H9 (cell line): ENCODE measurements at regions not wholly inside any gene's neighbourhood (a gene's known extent, or its start where the extent isn't known, plus 50 kb on each side); places are given as distances from the start of the nearest gene placed in this dataset.

Source experiments
- DNase-seq: peaks from one replicate; pipeline ENCODE4 v3.0.0-alpha.2; 2017
- H2AFZ ChIP-seq: one replicate; pipeline ENCODE4 v1.6.1; 2013; ENCODE audit warnings: mild to moderate bottlenecking, low read length, control low read depth, moderate library complexity
- H2AK5ac ChIP-seq: 2 replicates; pipeline ENCODE4 v1.6.1; 2013; ENCODE audit warnings: low read length, control low read depth, mixed read lengths; ENCODE audit not compliant: insufficient read length
- H2BK120ac ChIP-seq: one replicate; pipeline ENCODE4 v1.6.1; 2013; ENCODE audit warnings: low read depth, mild to moderate bottlenecking, low read length, control low read depth, inconsistent platforms; ENCODE audit not compliant: poor library complexity, severe bottlenecking
- H2BK12ac ChIP-seq: 2 replicates; pipeline ENCODE4 v1.6.1; 2013; ENCODE audit warnings: low read length, control low read depth, mixed read lengths, low read depth; ENCODE audit not compliant: insufficient read length
- H2BK15ac ChIP-seq: 2 replicates; pipeline ENCODE4 v1.6.1; 2013; ENCODE audit warnings: low read depth, low read length, control low read depth
- H2BK20ac ChIP-seq: one replicate; pipeline ENCODE4 v1.6.1; 2013; ENCODE audit warnings: low read depth, mild to moderate bottlenecking, low read length, control low read depth, inconsistent platforms; ENCODE audit not compliant: poor library complexity, severe bottlenecking
- H2BK5ac ChIP-seq: 2 replicates; pipeline ENCODE4 v1.6.1; 2013; ENCODE audit warnings: low read length, control low read depth, mixed read lengths; ENCODE audit not compliant: insufficient read length
- H3K14ac ChIP-seq: 2 replicates; pipeline ENCODE4 v1.6.1; 2013; ENCODE audit warnings: low read length, control low read depth; ENCODE audit not compliant: insufficient read depth
- H3K18ac ChIP-seq: 2 replicates; pipeline ENCODE4 v1.6.1; 2013; ENCODE audit warnings: low read depth, mild to moderate bottlenecking, mixed read lengths, low read length, control low read depth; ENCODE audit not compliant: insufficient read length
- H3K23ac ChIP-seq: 2 replicates; pipeline ENCODE4 v1.6.1; 2013; ENCODE audit warnings: low read length, control low read depth, mixed read lengths, low read depth; ENCODE audit not compliant: insufficient read length
- H3K23me2 ChIP-seq: 2 replicates; pipeline ENCODE4 v1.6.1; 2013; ENCODE audit warnings: low read depth, mild to moderate bottlenecking, mixed read lengths, low read length, control low read depth; ENCODE audit not compliant: insufficient read length, poor library complexity, severe bottlenecking
- H3K27ac ChIP-seq: 2 replicates; pipeline ENCODE4 v1.5.1; 2013; ENCODE audit warnings: low read length, control low read depth, mixed read lengths, low read depth; ENCODE audit not compliant: insufficient read length
- H3K27me3 ChIP-seq: 2 replicates; pipeline ENCODE4 v1.6.1; 2013; ENCODE audit warnings: low read length, control low read depth, inconsistent platforms; ENCODE audit not compliant: insufficient read depth
- H3K4ac ChIP-seq: 2 replicates; pipeline ENCODE4 v1.6.1; 2013; ENCODE audit warnings: low read depth, mild to moderate bottlenecking, control low read depth, inconsistent platforms, low read length, moderate library complexity
- H3K4me1 ChIP-seq: 2 replicates; pipeline ENCODE4 v1.6.1; 2013; ENCODE audit warnings: low read length, control low read depth, inconsistent platforms; ENCODE audit not compliant: insufficient read depth
- H3K4me2 ChIP-seq: 2 replicates; pipeline ENCODE4 v1.6.1; 2013; ENCODE audit warnings: low read length, control low read depth, mixed read lengths; ENCODE audit not compliant: insufficient read length, insufficient read depth
- H3K56ac ChIP-seq: 2 replicates; pipeline ENCODE4 v1.6.1; 2013; ENCODE audit warnings: low read depth, mild to moderate bottlenecking, mixed read lengths, low read length, control low read depth; ENCODE audit not compliant: insufficient read length
- H3K79me1 ChIP-seq: 2 replicates; pipeline ENCODE4 v1.6.1; 2013; ENCODE audit warnings: low read depth, mild to moderate bottlenecking, moderate library complexity, low read length, control low read depth, inconsistent platforms; ENCODE audit not compliant: insufficient read depth, poor library complexity, severe bottlenecking
- H3K79me2 ChIP-seq: 2 replicates; pipeline ENCODE4 v1.6.1; 2013; ENCODE audit warnings: low read length, control low read depth, inconsistent platforms; ENCODE audit not compliant: insufficient read depth
- H3K9ac ChIP-seq: 2 replicates; pipeline ENCODE4 v1.6.1; 2013; ENCODE audit warnings: low read length, control low read depth, mixed read lengths; ENCODE audit not compliant: insufficient read length; ENCODE audit errors: extremely low read depth
- H3K9me3 ChIP-seq: one replicate; pipeline ENCODE4 v1.6.1; 2013; ENCODE audit warnings: low read depth, low read length, inconsistent platforms; ENCODE audit not compliant: control insufficient read depth
- H3T11ph ChIP-seq: one replicate; pipeline ENCODE4 v1.6.1; 2013; ENCODE audit warnings: mild to moderate bottlenecking, low read length, control low read depth, inconsistent platforms
- H4K20me1 ChIP-seq: one replicate; pipeline ENCODE4 v1.6.1; 2013; ENCODE audit not compliant: control insufficient read depth, insufficient read length, insufficient read depth
- H4K5ac ChIP-seq: 2 replicates; pipeline ENCODE4 v1.6.1; 2013; ENCODE audit warnings: low read depth, mild to moderate bottlenecking, mixed read lengths, low read length, control low read depth; ENCODE audit not compliant: insufficient read length
- H4K8ac ChIP-seq: replicated peaks from 2 replicates; pipeline ENCODE4 v1.6.1; 2013; ENCODE audit warnings: low read length, control low read depth, mixed read lengths, low read depth; ENCODE audit not compliant: insufficient read length
- H4K91ac ChIP-seq: 2 replicates; pipeline ENCODE4 v1.6.1; 2013; ENCODE audit warnings: low read depth, mild to moderate bottlenecking, moderate library complexity, mixed read lengths, low read length, control low read depth; ENCODE audit not compliant: insufficient read length
- H3K27ac Mint-ChIP-seq, 3 experiments: 2 replicates in 2 of 3; 3 replicates in 1 of 3; pipeline ENCODE4 v1.8.0; 2020 to 2021; ENCODE audit warnings: mixed read lengths in 3 of 3, mild to moderate bottlenecking in 1 of 3, moderate library complexity in 1 of 3
- H3K27me3 Mint-ChIP-seq: 2 replicates; pipeline ENCODE4 v1.8.0; 2021; ENCODE audit warnings: low read depth, mild to moderate bottlenecking, moderate library complexity, mixed read lengths
- H3K36me3 Mint-ChIP-seq, 3 experiments: 2 replicates in 2 of 3; 3 replicates in 1 of 3; pipeline ENCODE4 v1.8.0; 2020 to 2021; ENCODE audit warnings: low read depth in 3 of 3, mixed read lengths in 3 of 3; ENCODE audit not compliant: insufficient read depth in 1 of 3
- H3K4me1 Mint-ChIP-seq, 2 experiments: 2 replicates each; pipeline ENCODE4 v1.8.0; 2020; ENCODE audit warnings: mixed read lengths in 2 of 2
- H3K4me3 Mint-ChIP-seq, 2 experiments: 2 replicates in 1 of 2; 3 replicates in 1 of 2; pipeline ENCODE4 v1.8.0; 2020 to 2021; ENCODE audit warnings: mild to moderate bottlenecking in 2 of 2, mixed read lengths in 2 of 2, moderate library complexity in 1 of 2
- H3K9me3 Mint-ChIP-seq, 2 experiments: 2 replicates in 1 of 2; 3 replicates in 1 of 2; pipeline ENCODE4 v1.8.0; 2020; ENCODE audit warnings: mild to moderate bottlenecking in 2 of 2, mixed read lengths in 2 of 2, moderate library complexity in 1 of 2
- CTCF ChIP-seq: fragments of 200-600 bp; sonication (generic); conservative IDR thresholded peaks from 3 replicates; pipeline ENCODE4 v1.8.0; 2021; ENCODE audit warnings: antibody characterized with exemption, mild to moderate bottlenecking
- WGBS: extraction: QIAGEN DNeasy Blood & Tissue Kit; methylation state at CpG from one replicate; pipeline ENCODE4 v1.1.7; 2013; ENCODE audit warnings: missing lambda C conversion rate, low lambda C conversion rate, mixed read lengths; ENCODE audit not compliant: insufficient read length; ENCODE audit errors: extremely low coverage; 5-methylcytosine and 5-hydroxymethylcytosine counted together

- Histone ChIP-seq H4K5ac (no peak overlapping the region), H2BK12ac (no peak overlapping the region), H3K23me2 (no peaks in the 10 kb centered on the region), H3K9ac (no peak overlapping the region), H3K79me1 (no peaks in the 10 kb centered on the region), H2BK20ac (no peak overlapping the region), H3T11ph (no peak overlapping the region), H3K4me1 (peaks cover 4% of the 10 kb centered on the region; the same call in 1 of the 2 replicates), H4K20me1 (no peaks in the 10 kb centered on the region), H3K23ac (no peak overlapping the region), H3K56ac (no peak overlapping the region), H3K14ac (no peak overlapping the region), H3K27me3 (no peaks in the 10 kb centered on the region), H2AFZ (no peak overlapping the region), H3K9me3 (no peaks in the 10 kb centered on the region), H4K8ac (no peak overlapping the region), H2BK5ac (no peak overlapping the region), H2AK5ac (no peak overlapping the region), H4K91ac (no peak overlapping the region), H3K18ac (no peak overlapping the region), H3K27ac (no peak overlapping the region), H3K4me2 (no peak overlapping the region), H2BK120ac (no peak overlapping the region), H3K4ac (no peak overlapping the region), H2BK15ac (no peak overlapping the region), H3K79me2 (no peaks in the 10 kb centered on the region)
- TF ChIP-seq CTCF, result no peak
- Mint-ChIP-seq H3K36me3 (no peaks in the 10 kb centered on the region), H3K9me3 (peaks cover 0 to 3% of the 10 kb centered on the region in 2 experiments; a peak in 3 of 5 replicates), H3K4me3 (no peak overlapping the region), H3K4me1 (peaks cover 17 to 20% of the 10 kb centered on the region in 2 experiments), H3K27me3 (no peaks in the 10 kb centered on the region), H3K27ac (no peak overlapping the region)
- no peak for DNase-seq
- no CpG with 5 or more reads among the region's 4 CpGs for WGBS
Measured at GRCh38 chr9:90009447-90009846, 404.6 kb downstream of the GADD45G start.
